ENCODE measurements at regions not wholly inside any gene's neighbourhood (a gene's known extent, or its start where the extent isn't known, plus 50 kb on each side); places are given as distances from the start of the nearest gene placed in this dataset.

DNA sequence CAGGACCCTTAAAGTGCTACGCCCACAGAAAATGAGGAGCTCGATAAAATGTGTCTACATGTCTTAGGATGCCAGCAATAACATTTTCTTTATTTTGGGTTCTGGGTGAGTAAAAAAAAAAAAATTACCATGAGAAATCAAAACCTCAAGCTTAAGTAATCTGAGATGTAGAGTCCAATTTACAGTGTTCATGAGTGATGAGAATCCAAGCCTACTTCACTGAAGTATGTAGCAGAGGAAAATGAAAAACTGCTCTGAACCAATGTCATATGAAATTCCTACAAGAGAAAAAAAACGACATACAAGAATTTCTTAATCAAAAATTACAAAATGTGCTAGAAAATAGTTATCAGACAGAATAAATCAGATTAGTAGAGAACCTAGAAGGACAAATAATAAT lies 274.4 kb downstream of the HTR7 start:
- TF ChIP-seq, protein P1, sequence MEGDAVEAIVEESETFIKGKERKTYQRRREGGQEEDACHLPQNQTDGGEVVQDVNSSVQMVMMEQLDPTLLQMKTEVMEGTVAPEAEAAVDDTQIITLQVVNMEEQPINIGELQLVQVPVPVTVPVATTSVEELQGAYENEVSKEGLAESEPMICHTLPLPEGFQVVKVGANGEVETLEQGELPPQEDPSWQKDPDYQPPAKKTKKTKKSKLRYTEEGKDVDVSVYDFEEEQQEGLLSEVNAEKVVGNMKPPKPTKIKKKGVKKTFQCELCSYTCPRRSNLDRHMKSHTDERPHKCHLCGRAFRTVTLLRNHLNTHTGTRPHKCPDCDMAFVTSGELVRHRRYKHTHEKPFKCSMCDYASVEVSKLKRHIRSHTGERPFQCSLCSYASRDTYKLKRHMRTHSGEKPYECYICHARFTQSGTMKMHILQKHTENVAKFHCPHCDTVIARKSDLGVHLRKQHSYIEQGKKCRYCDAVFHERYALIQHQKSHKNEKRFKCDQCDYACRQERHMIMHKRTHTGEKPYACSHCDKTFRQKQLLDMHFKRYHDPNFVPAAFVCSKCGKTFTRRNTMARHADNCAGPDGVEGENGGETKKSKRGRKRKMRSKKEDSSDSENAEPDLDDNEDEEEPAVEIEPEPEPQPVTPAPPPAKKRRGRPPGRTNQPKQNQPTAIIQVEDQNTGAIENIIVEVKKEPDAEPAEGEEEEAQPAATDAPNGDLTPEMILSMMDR (IDR thresholded peaks at IDR 0.05; ENCODE audit: low read length): no peak
- no peak for TF ChIP-seq EZH2 (optimal IDR thresholded peaks at IDR 0.05; ENCODE audit: low read depth, low read length)
- TF ChIP-seq EZH2phosphoT487 (IDR thresholded peaks at IDR 0.05; ENCODE audit: low read length): no peak

Measured in MM.1S (cell line).